Gastrocnemius medialis (tissue), 4 donors: ENCODE measurements at regions not wholly inside any gene's neighbourhood (a gene's known extent, or its start where the extent isn't known, plus 50 kb on each side); places are given as distances from the start of the nearest gene placed in this dataset.
"Not testable (repeated sequence)": the region's sequence is repeated elsewhere in the genome, so short reads cannot be mapped to it uniquely, and the experiment has no call there.

Experiments
- POLR2A ChIP-seq, 2 donors: fragments of 450-650 bp; IDR thresholded peaks; one replicate each; pipeline ENCODE4 v1.6.1; 2017; ENCODE audit warnings: antibody characterized with exemption in 2 of 2, mild to moderate bottlenecking in 2 of 2, moderate library complexity in 2 of 2
- TF ChIP-seq, protein P1 (sequence below), 5 experiments: fragments of 450-650 bp in 3 of 5; fragments of 200-600 bp in 2 of 5; sonication (generic) in 2 of 5; IDR thresholded peaks in 4 of 5; conservative IDR thresholded peaks in 1 of 5; 1 replicate in 4 of 5; 2 replicates in 1 of 5; pipeline ENCODE4 v1.5.1; 2016 to 2019; ENCODE audit warnings: antibody characterized with exemption in 5 of 5, mild to moderate bottlenecking in 3 of 5, moderate library complexity in 3 of 5

DNA sequence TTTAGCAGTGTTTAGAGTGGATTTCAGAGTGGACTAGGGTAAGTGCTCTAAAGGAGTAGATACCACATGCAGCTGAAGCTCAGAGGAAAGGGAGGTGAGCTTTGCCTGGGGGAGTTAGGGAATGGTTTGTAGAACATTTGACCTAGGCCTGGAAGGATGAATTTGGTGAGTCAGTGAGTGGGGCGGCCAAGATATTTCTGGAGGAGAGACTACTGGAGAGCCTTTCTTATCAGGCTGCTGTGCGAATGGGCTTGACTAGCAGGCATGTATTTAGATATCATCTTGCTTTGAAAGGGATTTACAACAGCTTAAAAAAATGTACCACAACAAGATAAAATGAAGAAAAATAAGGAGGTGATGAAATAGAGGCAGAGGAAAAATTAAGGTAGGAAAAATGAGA is 77.8 kb upstream of the ROPN1 start:
- TF ChIP-seq POLR2A (IDR thresholded peaks at IDR 0.05), result not testable (repeated sequence)
- TF ChIP-seq, protein P1, sequence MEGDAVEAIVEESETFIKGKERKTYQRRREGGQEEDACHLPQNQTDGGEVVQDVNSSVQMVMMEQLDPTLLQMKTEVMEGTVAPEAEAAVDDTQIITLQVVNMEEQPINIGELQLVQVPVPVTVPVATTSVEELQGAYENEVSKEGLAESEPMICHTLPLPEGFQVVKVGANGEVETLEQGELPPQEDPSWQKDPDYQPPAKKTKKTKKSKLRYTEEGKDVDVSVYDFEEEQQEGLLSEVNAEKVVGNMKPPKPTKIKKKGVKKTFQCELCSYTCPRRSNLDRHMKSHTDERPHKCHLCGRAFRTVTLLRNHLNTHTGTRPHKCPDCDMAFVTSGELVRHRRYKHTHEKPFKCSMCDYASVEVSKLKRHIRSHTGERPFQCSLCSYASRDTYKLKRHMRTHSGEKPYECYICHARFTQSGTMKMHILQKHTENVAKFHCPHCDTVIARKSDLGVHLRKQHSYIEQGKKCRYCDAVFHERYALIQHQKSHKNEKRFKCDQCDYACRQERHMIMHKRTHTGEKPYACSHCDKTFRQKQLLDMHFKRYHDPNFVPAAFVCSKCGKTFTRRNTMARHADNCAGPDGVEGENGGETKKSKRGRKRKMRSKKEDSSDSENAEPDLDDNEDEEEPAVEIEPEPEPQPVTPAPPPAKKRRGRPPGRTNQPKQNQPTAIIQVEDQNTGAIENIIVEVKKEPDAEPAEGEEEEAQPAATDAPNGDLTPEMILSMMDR (IDR thresholded peaks at IDR 0.05 in 4 of 5, conservative IDR thresholded peaks at IDR 0.05 in 1 of 5), result not testable (repeated sequence)
